ENCODE measurements at regions not wholly inside any gene's neighbourhood (a gene's known extent, or its start where the extent isn't known, plus 50 kb on each side); places are given as distances from the start of the nearest gene placed in this dataset.

- Histone ChIP-seq H3K9me3 (no peaks in the 10 kb centered on the region), H3K36me3 (no peaks in the 10 kb centered on the region), H3K4me1 (no peaks in the 10 kb centered on the region), H3K4me3 (no peak overlapping the region), H3K27ac (replicated peaks in 1 of 4) (no peak overlapping the region), H3K27me3 (peaks cover 0 to 48% (median 0%) of the 10 kb centered on the region in 4 donors)
- intact Hi-C loops (cut with DNase I): no loop called here
- WGBS: 70% methylated on average over 13 of the region's 13 CpGs
- TF ChIP-seq POLR2A (IDR thresholded peaks at IDR 0.05; ENCODE audit: low read depth): no peak
- TF ChIP-seq POLR2AphosphoS5 (IDR thresholded peaks at IDR 0.05): no peak
- TF ChIP-seq CTCF (IDR thresholded peaks at IDR 0.05): no peak
- no peak for TF ChIP-seq EP300 (IDR thresholded peaks at IDR 0.05)
- DNase-seq (ENCODE audit: extremely low spot score): no peak
Measured at GRCh38 chr13:111919849-111920248, 147.1 kb upstream of the SOX1 start.

GRCh38 chr13:111920306-111920931, 146.5 kb upstream of the SOX1 start:
- H3K9me3 ChIP-seq: no peaks in the 10 kb centered on the region
- no peak overlapping the region for H3K4me3 ChIP-seq
- H3K4me1 ChIP-seq: no peaks in the 10 kb centered on the region
- no peak overlapping the region for H3K27ac ChIP-seq (replicated peaks in 1 of 4)
- 85% methylated on average over 18 of the region's 21 CpGs for WGBS
- peaks cover 0 to 52% (median 0%) of the 10 kb centered on the region in 4 donors for H3K27me3 ChIP-seq
- no peaks in the 10 kb centered on the region for H3K36me3 ChIP-seq
- intact Hi-C loops (cut with DNase I): no loop called here
- no peak for DNase-seq (ENCODE audit: extremely low spot score)
- no peak for TF ChIP-seq POLR2AphosphoS5 (IDR thresholded peaks at IDR 0.05)
- TF ChIP-seq POLR2A (IDR thresholded peaks at IDR 0.05; ENCODE audit: low read depth): no peak
- TF ChIP-seq CTCF (IDR thresholded peaks at IDR 0.05): no peak
- no peak for TF ChIP-seq EP300 (IDR thresholded peaks at IDR 0.05)

- Histone ChIP-seq H3K4me1 (no peaks in the 10 kb centered on the region), H3K27me3 (peaks cover 0 to 59% (median 0%) of the 10 kb centered on the region in 4 donors), H3K36me3 (no peaks in the 10 kb centered on the region), H3K27ac (replicated peaks in 1 of 4) (no peak overlapping the region), H3K9me3 (no peaks in the 10 kb centered on the region), H3K4me3 (no peak overlapping the region)
- DNase-seq (ENCODE audit: extremely low spot score): no peak
- intact Hi-C loops (cut with DNase I): no loop called here
- TF ChIP-seq POLR2A (IDR thresholded peaks at IDR 0.05; ENCODE audit: low read depth) (no peak), EP300 (IDR thresholded peaks at IDR 0.05) (no peak), POLR2AphosphoS5 (IDR thresholded peaks at IDR 0.05) (no peak), CTCF (IDR thresholded peaks at IDR 0.05) (no peak)
- WGBS: 61% methylated on average over 22 of the region's 30 CpGs
Measured at GRCh38 chr13:111920932-111921705, 145.8 kb upstream of the SOX1 start.

- WGBS: 77% methylated on average over 10 of the region's 10 CpGs
- TF ChIP-seq CTCF (IDR thresholded peaks at IDR 0.05): no peak
- intact Hi-C loops (cut with DNase I): no loop called here
- no peaks in the 10 kb centered on the region for H3K4me1 ChIP-seq
- no peak overlapping the region for H3K4me3 ChIP-seq
- H3K27me3 ChIP-seq: peaks cover 0 to 68% (median 0%) of the 10 kb centered on the region in 4 donors
- no peaks in the 10 kb centered on the region for H3K36me3 ChIP-seq
- no peaks in the 10 kb centered on the region for H3K9me3 ChIP-seq
- DNase-seq (ENCODE audit: extremely low spot score): no peak
- H3K27ac ChIP-seq (replicated peaks in 1 of 4): no peak overlapping the region
Measured at GRCh38 chr13:111922086-111922485, 144.9 kb upstream of the SOX1 start.

Measured in esophagus muscularis mucosa (tissue), 4 donors.